HCT116 (cell line): ENCODE measurements at regions not wholly inside any gene's neighbourhood (a gene's known extent, or its start where the extent isn't known, plus 50 kb on each side); places are given as distances from the start of the nearest gene placed in this dataset.
"Not testable (repeated sequence)": the region's sequence is repeated elsewhere in the genome, so short reads cannot be mapped to it uniquely, and the experiment has no call there.

Experiments used
- ATAC-seq: fragments of 200-7000 bp; cut with Tn5 transposase; 2 replicates; pipeline ENCODE4 v1.9.1; 2020; ENCODE audit warnings: mild to moderate bottlenecking, moderate library complexity
- BruUV-seq: library from RNA; stranded (reverse); fragments of 400-500 nt; replicated peaks from 2 replicates; lab custom pipeline; 2021; lab: Mats Ljungman, UMichigan
- CTCF ChIA-PET: fragments of 300-600 bp; sonication (Branson Sonifier 250); formaldehyde crosslinking; loops from one replicate; lab custom pipeline; 2021; ENCODE audit warnings: antibody characterized with exemption; lab: Charles Lee
- POLR2A ChIA-PET: fragments of 300-600, 350-600 bp; sonication (Branson Sonifier 250); formaldehyde crosslinking; loops from one replicate; lab custom pipeline; 2021; ENCODE audit warnings: antibody characterized with exemption; lab: Charles Lee
- RAD21 ChIA-PET, 2 experiments: fragments of 300-600 bp; sonication (Branson Sonifier 250); formaldehyde crosslinking; loops; one replicate each; lab custom pipeline; 2023; ENCODE audit warnings: low total read pairs in 2 of 2; ENCODE audit not compliant: uncharacterized antibody in 2 of 2, unreplicated experiment in 2 of 2, low non-redundant PET in 1 of 2; lab: Charles Lee
- DNase-seq: peaks from one replicate; pipeline ENCODE4 v3.0.0-alpha.2; 2010; ENCODE audit warnings: low read depth, low spot score
- H2AFZ ChIP-seq: fragments of 200-600 bp; shearing (Covaris generic), sonication (generic); 2 replicates; pipeline ENCODE4 v1.6.1; 2017; ENCODE audit warnings: low read depth, mixed run types, mixed read lengths, antibody characterized with exemption, low read length; ENCODE audit not compliant: poor library complexity, severe bottlenecking
- H3K27ac ChIP-seq: 2 replicates; pipeline ENCODE4 v1.5.1; 2012; ENCODE audit warnings: low read depth, low read length
- H3K27me3 ChIP-seq: fragments of 200-600 bp; sonication (generic); 2 replicates; pipeline ENCODE4 v1.6.1; 2016; ENCODE audit warnings: mixed run types, low read length, mixed read lengths; ENCODE audit not compliant: insufficient read depth
- H3K36me3 ChIP-seq, 2 experiments: fragments of 200-500 bp in 1 of 2; fragments of 200-600 bp in 1 of 2; sonication (Bioruptor generic) in 1 of 2; sonication (generic) in 1 of 2; 2 replicates each; pipeline versions ENCODE4 v1.5.1 to v1.6.1; 2014 to 2016; ENCODE audit warnings: low read length in 2 of 2, inconsistent platforms in 1 of 2, mixed read lengths in 1 of 2, mixed run types in 1 of 2; ENCODE audit not compliant: insufficient read depth in 2 of 2, control insufficient read depth in 1 of 2
- H3K4me1 ChIP-seq, 2 experiments: fragments of 200-600 bp in 1 of 2; sonication (generic) in 1 of 2; 2 replicates each; pipeline versions ENCODE4 v1.5.1 to v1.6.1; 2012 to 2017; ENCODE audit warnings: low read length in 2 of 2, inconsistent platforms in 1 of 2, mild to moderate bottlenecking in 1 of 2, mixed read lengths in 1 of 2, mixed run types in 1 of 2, moderate library complexity in 1 of 2; ENCODE audit not compliant: insufficient read depth in 2 of 2, control insufficient read depth in 1 of 2
- H3K4me2 ChIP-seq: fragments of 200-600 bp; sonication (generic); 2 replicates; pipeline ENCODE4 v1.6.1; 2017; ENCODE audit warnings: mixed run types, low read length, mixed read lengths
- H3K4me3 ChIP-seq, 2 experiments: fragments of 200-600 bp in 1 of 2; sonication (generic) in 1 of 2; replicated peaks in 1 of 2; 2 replicates each; pipeline ENCODE4 v1.5.1; 2011 to 2016; ENCODE audit warnings: low read length in 2 of 2, control low read depth in 1 of 2, low read depth in 1 of 2, mild to moderate bottlenecking in 1 of 2, mixed read lengths in 1 of 2, mixed run types in 1 of 2
- H3K79me2 ChIP-seq: fragments of 200-600 bp; sonication (generic); 2 replicates; pipeline ENCODE4 v1.6.1; 2017; ENCODE audit warnings: mild to moderate bottlenecking, mixed run types, low read length, moderate library complexity, mixed read lengths; ENCODE audit not compliant: insufficient read depth
- H3K9ac ChIP-seq: fragments of 200-600 bp; sonication (generic); 2 replicates; pipeline ENCODE4 v1.6.1; 2016; ENCODE audit warnings: low read length, mixed read lengths
- H3K9me2 ChIP-seq: fragments of 200-600 bp; sonication (generic), shearing (Covaris generic); 2 replicates; pipeline ENCODE4 v1.6.1; 2017; ENCODE audit warnings: mixed run types, mild to moderate bottlenecking, moderate library complexity; ENCODE audit not compliant: insufficient read depth
- H3K9me3 ChIP-seq, 2 experiments: fragments of 200-500 bp in 1 of 2; fragments of 200-600 bp in 1 of 2; sonication (Bioruptor generic) in 1 of 2; sonication (generic) in 1 of 2; 2 replicates each; pipeline ENCODE4 v1.6.1; 2014 to 2017; ENCODE audit warnings: low read length in 2 of 2, mixed read lengths in 2 of 2, inconsistent platforms in 1 of 2, low read depth in 1 of 2, mild to moderate bottlenecking in 1 of 2, mixed run types in 1 of 2, moderate library complexity in 1 of 2; ENCODE audit not compliant: control insufficient read depth in 1 of 2, insufficient read depth in 1 of 2
- H4K20me1 ChIP-seq: fragments of 200-600 bp; sonication (generic), shearing (Covaris generic); 2 replicates; pipeline ENCODE4 v1.6.1; 2017; ENCODE audit warnings: mixed run types, mild to moderate bottlenecking, moderate library complexity; ENCODE audit not compliant: insufficient read depth
- ATF3 ChIP-seq: IDR thresholded peaks from 2 replicates; pipeline ENCODE4 v1.6.1; 2012
- CBX3 ChIP-seq: IDR thresholded peaks from 2 replicates; pipeline ENCODE4 v1.6.1; 2012; ENCODE audit warnings: low read depth
- CTCF ChIP-seq, 3 experiments: fragments of 200-600 bp in 1 of 3; sonication (generic) in 1 of 3; IDR thresholded peaks in 2 of 3; conservative IDR thresholded peaks in 1 of 3; 2 replicates each; pipeline ENCODE4 v1.5.1; 2012 to 2017; ENCODE audit warnings: low read depth in 2 of 3, low read length in 2 of 3, antibody characterized with exemption in 1 of 3, borderline replicate concordance in 1 of 3, control low read depth in 1 of 3, mild to moderate bottlenecking in 1 of 3, mixed read lengths in 1 of 3, mixed run types in 1 of 3, moderate library complexity in 1 of 3; ENCODE audit not compliant: insufficient read depth in 1 of 3
- EGR1 ChIP-seq: IDR thresholded peaks from 2 replicates; pipeline ENCODE4 v1.6.1; 2012; ENCODE audit warnings: low read depth
- ELF1 ChIP-seq: IDR thresholded peaks from 2 replicates; pipeline ENCODE4 v1.6.1; 2012; ENCODE audit warnings: low read depth, borderline replicate concordance
- EZH2 ChIP-seq: fragments of 200-600 bp; sonication (generic); IDR thresholded peaks from 2 replicates; pipeline ENCODE4 v1.6.1; 2017; ENCODE audit warnings: antibody characterized with exemption, mixed run types
- EZH2phosphoT487 ChIP-seq: fragments of 200-600 bp; IDR thresholded peaks from 2 replicates; pipeline ENCODE4 v1.6.1; 2018; ENCODE audit warnings: antibody characterized with exemption, borderline replicate concordance
- JUND ChIP-seq: IDR thresholded peaks from 2 replicates; pipeline ENCODE4 v1.6.1; 2012
- MAX ChIP-seq: IDR thresholded peaks from 2 replicates; pipeline ENCODE4 v1.6.1; 2012
- POLR2A ChIP-seq: IDR thresholded peaks from 2 replicates; pipeline ENCODE4 v1.7.0; 2011; ENCODE audit warnings: borderline replicate concordance; ENCODE audit not compliant: insufficient read depth, insufficient read length; ENCODE audit errors: extremely low read depth
- POLR2AphosphoS5 ChIP-seq: IDR thresholded peaks from 2 replicates; pipeline ENCODE4 v1.6.1; 2011; ENCODE audit warnings: mild to moderate bottlenecking, low read depth, low read length, moderate library complexity
- SIN3A ChIP-seq: IDR thresholded peaks from 2 replicates; pipeline ENCODE4 v1.6.1; 2012; ENCODE audit warnings: low read depth
- SP1 ChIP-seq: IDR thresholded peaks from 2 replicates; pipeline ENCODE4 v1.6.1; 2012; ENCODE audit warnings: low read depth
- SRF ChIP-seq: IDR thresholded peaks from 2 replicates; pipeline ENCODE4 v1.6.1; 2012; ENCODE audit warnings: low read depth
- TCF7L2 ChIP-seq: IDR thresholded peaks from 2 replicates; pipeline ENCODE4 v1.7.0; 2011; ENCODE audit warnings: borderline replicate concordance, inconsistent platforms; ENCODE audit not compliant: insufficient read depth, insufficient read length; ENCODE audit errors: extremely low read depth
- ZBTB33 ChIP-seq: IDR thresholded peaks from 2 replicates; pipeline ENCODE4 v1.6.1; 2011; ENCODE audit warnings: mild to moderate bottlenecking, low read length, moderate library complexity; ENCODE audit not compliant: insufficient replicate concordance; ENCODE audit errors: extremely low read depth
- ZFX ChIP-seq: fragments of 450-650 bp; IDR thresholded peaks from 2 replicates; pipeline ENCODE4 v1.6.1; 2017
- intact Hi-C: fragments of 100-400 bp; cut with micrococcal nuclease; formaldehyde crosslinking; loops from 2 replicates; pipeline ENCODE4 v1.10.0; 2022

GRCh38 chr4:146047768-146048167 is 109.1 kb upstream of the ZNF827 start:
- intact Hi-C loops, H3K79me2 ChIP-seq, H3K4me1 ChIP-seq, H3K36me3 ChIP-seq, CTCF ChIA-PET, H4K20me1 ChIP-seq, BruUV-seq, H3K9me2 ChIP-seq, POLR2A ChIA-PET, H3K9ac ChIP-seq, H3K9me3 ChIP-seq, ATAC-seq, H3K27me3 ChIP-seq, H3K4me2 ChIP-seq, H2AFZ ChIP-seq, RAD21 ChIA-PET, H3K27ac ChIP-seq, H3K4me3 ChIP-seq, DNase-seq: not testable (repeated sequence)

- Histone ChIP-seq H3K4me3 (no peak overlapping the region), H3K27me3 (no peaks in the 10 kb centered on the region), H3K9ac (no peak overlapping the region), H3K9me2 (no peaks in the 10 kb centered on the region), H3K4me2 (no peak overlapping the region), H2AFZ (no peak overlapping the region), H4K20me1 (no peaks in the 10 kb centered on the region), H3K79me2 (no peaks in the 10 kb centered on the region), H3K36me3 (no peaks in the 10 kb centered on the region), H3K27ac (no peak overlapping the region), H3K4me1 (no peaks in the 10 kb centered on the region), H3K9me3 (no peaks in the 10 kb centered on the region)
- no peak for DNase-seq
- no TSS peak for BruUV-seq
- ChIA-PET RAD21 (no interaction called here), POLR2A (no interaction called here), CTCF (no interaction called here)
- intact Hi-C loops = no loop called here
- no peak for ATAC-seq
- no peak for TF ChIP-seq EZH2phosphoT487
- no peak for TF ChIP-seq MAX
- no peak for TF ChIP-seq CTCF (IDR thresholded peaks at IDR 0.05 in 2 of 3, conservative IDR thresholded peaks at IDR 0.05 in 1 of 3; ENCODE audit: borderline replicate concordance in 1 of 3, insufficient read depth in 1 of 3, low read depth in 2 of 3, low read length in 2 of 3)
- TF ChIP-seq EZH2 = no peak
- TF ChIP-seq CBX3 = no peak
- TF ChIP-seq ATF3 = no peak
- TF ChIP-seq SIN3A = no peak
- no peak for TF ChIP-seq ELF1
- TF ChIP-seq ZFX = no peak
- no peak for TF ChIP-seq TCF7L2
- no peak for TF ChIP-seq EGR1
- no peak for TF ChIP-seq POLR2A
- TF ChIP-seq JUND = no peak
- TF ChIP-seq SRF = no peak
- no peak for TF ChIP-seq POLR2AphosphoS5
- TF ChIP-seq ZBTB33 = no peak
- TF ChIP-seq SP1 = no peak
These were observed 102.7 kb upstream of the ZNF827 start for GRCh38 chr4:146041139-146042004.
